Neuronal stem cell (in vitro differentiated cells): ENCODE measurements at regions not wholly inside any gene's neighbourhood (a gene's known extent, or its start where the extent isn't known, plus 50 kb on each side); places are given as distances from the start of the nearest gene placed in this dataset.

Experiments used
- DNase-seq: peaks from one replicate; pipeline ENCODE4 v3.0.0-alpha.2; 2013; ENCODE audit warnings: low spot score
- H2AFZ ChIP-seq: one replicate; pipeline ENCODE4 v1.6.1; 2013; ENCODE audit warnings: mild to moderate bottlenecking, low read length, inconsistent platforms
- H2AK5ac ChIP-seq: 2 replicates; pipeline ENCODE4 v1.6.1; 2013; ENCODE audit warnings: low read depth, mild to moderate bottlenecking, inconsistent platforms, low read length, moderate library complexity, mixed read lengths
- H2BK120ac ChIP-seq: 2 replicates; pipeline ENCODE4 v1.6.1; 2013; ENCODE audit warnings: low read depth, mild to moderate bottlenecking, inconsistent platforms, low read length, moderate library complexity, mixed read lengths
- H2BK12ac ChIP-seq: one replicate; pipeline ENCODE4 v1.6.1; 2013; ENCODE audit warnings: low read length, inconsistent platforms
- H2BK15ac ChIP-seq: 2 replicates; pipeline ENCODE4 v1.6.1; 2013; ENCODE audit warnings: mild to moderate bottlenecking, low read length, inconsistent platforms, mixed read lengths
- H2BK5ac ChIP-seq: one replicate; pipeline ENCODE4 v1.6.1; 2013; ENCODE audit warnings: inconsistent platforms, mild to moderate bottlenecking, low read length, moderate library complexity
- H3K14ac ChIP-seq: one replicate; pipeline ENCODE4 v1.6.1; 2013; ENCODE audit warnings: low read length, inconsistent platforms
- H3K18ac ChIP-seq: 2 replicates; pipeline ENCODE4 v1.6.1; 2013; ENCODE audit warnings: low read length, inconsistent platforms
- H3K23ac ChIP-seq: 2 replicates; pipeline ENCODE4 v1.6.1; 2013; ENCODE audit warnings: low read depth, mild to moderate bottlenecking, mixed read lengths, low read length, inconsistent platforms; ENCODE audit not compliant: poor library complexity
- H3K27ac ChIP-seq: replicated peaks from 3 replicates; pipeline ENCODE4 v1.5.1; 2013; ENCODE audit warnings: low read length, inconsistent platforms
- H3K27me3 ChIP-seq, 3 experiments: 2 replicates each; pipeline ENCODE4 v1.6.1; 2013; ENCODE audit warnings: low read length in 3 of 3, mild to moderate bottlenecking in 2 of 3, inconsistent platforms in 1 of 3, low read depth in 1 of 3, mixed read lengths in 1 of 3, moderate library complexity in 1 of 3; ENCODE audit not compliant: control insufficient read depth in 3 of 3, insufficient read depth in 3 of 3
- H3K36me3 ChIP-seq, 2 donors: replicated peaks in 1 of 2; 2 replicates each; pipeline ENCODE4 v1.6.1; 2013; ENCODE audit warnings: low read length in 2 of 2; ENCODE audit not compliant: control insufficient read depth in 2 of 2, insufficient read depth in 2 of 2
- H3K4ac ChIP-seq: 2 replicates; pipeline ENCODE4 v1.6.1; 2013; ENCODE audit warnings: inconsistent platforms, mild to moderate bottlenecking, low read length, moderate library complexity
- H3K4me1 ChIP-seq, 2 donors: 1 replicate in 1 of 2; 2 replicates in 1 of 2; pipeline ENCODE4 v1.6.1; 2013; ENCODE audit warnings: low read length in 2 of 2, low read depth in 1 of 2; ENCODE audit not compliant: control insufficient read depth in 2 of 2, insufficient read depth in 1 of 2
- H3K4me2 ChIP-seq: one replicate; pipeline ENCODE4 v1.6.1; 2013; ENCODE audit warnings: mild to moderate bottlenecking, low read length, inconsistent platforms; ENCODE audit not compliant: insufficient read depth, poor library complexity, severe bottlenecking
- H3K4me3 ChIP-seq, 2 donors: 2 replicates each; pipeline ENCODE4 v1.5.1; 2013; ENCODE audit warnings: low read length in 2 of 2, mild to moderate bottlenecking in 2 of 2, inconsistent platforms in 1 of 2, moderate library complexity in 1 of 2
- H3K79me1 ChIP-seq: one replicate; pipeline ENCODE4 v1.6.1; 2013; ENCODE audit warnings: low read depth, mild to moderate bottlenecking, inconsistent platforms, low read length, moderate library complexity
- H3K9ac ChIP-seq: one replicate; pipeline ENCODE4 v1.6.1; 2013; ENCODE audit warnings: mild to moderate bottlenecking, low read depth, low read length, inconsistent platforms; ENCODE audit not compliant: poor library complexity
- H3K9me3 ChIP-seq, 2 donors: replicated peaks in 1 of 2; 2 replicates each; pipeline versions ENCODE3 to v1.6.1; 2013; ENCODE audit warnings: low read length in 2 of 2, mild to moderate bottlenecking in 2 of 2, inconsistent platforms in 1 of 2, low read depth in 1 of 2, mixed read lengths in 1 of 2, moderate library complexity in 1 of 2; ENCODE audit not compliant: control insufficient read depth in 2 of 2, insufficient read depth in 1 of 2
- H4K8ac ChIP-seq: one replicate; pipeline ENCODE4 v1.6.1; 2013; ENCODE audit warnings: low read depth, mild to moderate bottlenecking, inconsistent platforms, low read length, moderate library complexity
- H4K91ac ChIP-seq: one replicate; pipeline ENCODE4 v1.6.1; 2013; ENCODE audit warnings: low read length, low read depth, mild to moderate bottlenecking, inconsistent platforms; ENCODE audit not compliant: poor library complexity
- WGBS, 2 donors: extraction: QIAGEN DNeasy Blood & Tissue Kit; methylation state at CpG; one replicate each; pipeline ENCODE4 v1.1.7; 2013; ENCODE audit warnings: missing lambda C conversion rate in 2 of 2, mixed read lengths in 1 of 2; ENCODE audit not compliant: insufficient read length in 2 of 2, insufficient replicate concordance in 1 of 2; ENCODE audit errors: extremely low coverage in 2 of 2; 5-methylcytosine and 5-hydroxymethylcytosine counted together

DNA sequence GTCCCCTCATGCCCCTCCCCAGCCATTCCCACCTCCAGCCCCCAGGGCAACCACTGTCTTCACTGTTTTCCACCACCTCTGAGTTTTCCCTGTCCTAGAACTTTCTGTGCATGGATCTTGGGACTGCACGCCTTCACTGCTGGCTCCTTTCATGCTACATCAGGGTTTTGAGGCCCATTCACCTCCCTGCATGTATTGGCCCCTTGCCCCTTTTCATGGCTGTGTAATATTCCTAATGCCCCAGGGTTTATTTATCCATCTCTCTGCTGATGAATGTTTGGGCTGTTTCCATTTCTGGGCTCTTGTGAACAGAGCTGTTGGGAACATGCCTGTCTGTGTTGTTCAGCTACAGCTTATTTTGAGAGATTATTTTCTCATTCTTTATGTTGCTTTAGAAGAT is 205.0 kb downstream of the RBFOX3 start:
- no peak overlapping the region for H3K27ac ChIP-seq
- no CpG with 5 or more reads among the region's 1 CpG for WGBS, 2 donors

DNA sequence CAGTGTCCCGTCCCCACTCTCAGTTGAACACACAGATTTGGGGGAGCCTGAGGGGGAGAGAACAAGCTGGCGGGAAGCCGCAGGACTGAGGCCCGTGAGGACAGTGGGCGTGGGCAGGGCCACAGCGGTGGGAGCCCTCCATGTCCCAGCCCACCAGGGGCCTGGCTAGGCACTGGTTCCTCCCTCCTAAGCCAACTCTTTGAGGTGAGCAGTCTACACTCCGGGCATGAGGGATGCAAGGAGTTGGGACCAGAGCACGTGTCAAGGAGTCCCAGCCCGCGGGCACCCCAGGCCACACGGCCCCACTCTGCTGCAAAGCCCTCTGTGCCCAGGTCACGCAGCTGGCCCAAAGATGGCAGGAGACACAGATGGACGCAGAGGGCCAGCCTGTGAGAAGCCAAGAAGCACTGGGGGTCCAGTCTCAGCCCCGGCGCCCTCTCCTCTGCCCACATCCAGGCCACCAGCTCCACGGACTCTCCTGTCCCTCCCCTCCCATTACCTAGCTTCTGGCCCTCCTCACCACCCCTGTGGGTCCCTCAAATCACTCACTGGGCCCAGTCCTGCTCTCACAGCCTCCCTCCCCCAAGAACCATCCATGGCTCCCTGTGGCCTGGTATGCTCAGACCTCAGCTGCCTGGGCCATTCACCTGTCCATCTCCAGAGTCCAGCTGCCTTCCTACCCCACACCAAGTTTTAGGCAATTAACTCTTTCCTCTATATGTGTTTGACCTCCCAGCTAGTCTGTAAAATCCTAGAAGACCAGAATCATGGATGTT is 206.5 kb downstream of the RBFOX3 start:
- Histone ChIP-seq H3K9ac (no peak overlapping the region), H3K4me3 (no peak overlapping the region), H3K23ac (no peak overlapping the region), H2AFZ (no peak overlapping the region), H3K36me3 (no peaks in the 10 kb centered on the region), H3K18ac (no peak overlapping the region), H3K4me1 (peaks cover 3 to 16% of the 10 kb centered on the region in 2 donors), H2AK5ac (peak overlapping the region; percentile 9), H2BK120ac (no peak overlapping the region), H2BK12ac (no peak overlapping the region), H4K91ac (no peak overlapping the region), H3K9me3 (no peaks in the 10 kb centered on the region), H2BK15ac (no peak overlapping the region), H3K4ac (no peak overlapping the region), H4K8ac (no peak overlapping the region), H3K4me2 (no peak overlapping the region), H3K79me1 (no peaks in the 10 kb centered on the region), H3K14ac (no peak overlapping the region), H3K27ac (no peak overlapping the region), H3K27me3 (peaks cover 0 to 48% (median 6%) of the 10 kb centered on the region in 3 experiments), H2BK5ac (no peak overlapping the region)
- no CpG with 5 or more reads among the region's 16 CpGs for WGBS, 2 donors
- DNase-seq, result no peak

More for the DNA sequence above, 205.0 kb downstream of the RBFOX3 start:
- H3K27me3 ChIP-seq, result peaks cover 0 to 45% (median 0%) of the 10 kb centered on the region in 3 experiments
- no peak overlapping the region for H3K4ac ChIP-seq
- no peak overlapping the region for H2BK120ac ChIP-seq
- H3K18ac ChIP-seq, result no peak overlapping the region
- no peak overlapping the region for H2BK5ac ChIP-seq
- no peaks in the 10 kb centered on the region for H3K79me1 ChIP-seq
- peaks cover 2 to 9% of the 10 kb centered on the region in 2 donors for H3K4me1 ChIP-seq
- H4K8ac ChIP-seq, result no peak overlapping the region
- no peak overlapping the region for H3K14ac ChIP-seq
- no peak overlapping the region for H3K4me2 ChIP-seq
- H3K9me3 ChIP-seq, result no peaks in the 10 kb centered on the region
- H3K23ac ChIP-seq, result no peak overlapping the region
- no peak overlapping the region for H4K91ac ChIP-seq
- DNase-seq, result no peak
- H3K36me3 ChIP-seq, result no peaks in the 10 kb centered on the region
- no peak overlapping the region for H3K4me3 ChIP-seq
- no peak overlapping the region for H2BK12ac ChIP-seq
- no peak overlapping the region for H3K9ac ChIP-seq
- no peak overlapping the region for H2BK15ac ChIP-seq
- H2AFZ ChIP-seq, result no peak overlapping the region
- H2AK5ac ChIP-seq, result no peak overlapping the region

- H3K9me3 ChIP-seq, result no peaks in the 10 kb centered on the region
- H3K9ac ChIP-seq, result no peak overlapping the region
- H3K79me1 ChIP-seq, result no peaks in the 10 kb centered on the region
- peak overlapping the region; percentile 42 for H3K14ac ChIP-seq
- H2BK15ac ChIP-seq, result no peak overlapping the region
- H2AFZ ChIP-seq, result no peak overlapping the region
- H3K23ac ChIP-seq, result peak overlapping the region; percentile 46
- no peak overlapping the region for H3K27ac ChIP-seq
- peak overlapping the region; percentile 71 for H3K4ac ChIP-seq
- peak overlapping the region; percentile 78 for H3K18ac ChIP-seq
- no peak overlapping the region for H3K4me2 ChIP-seq
- no peak overlapping the region for H2BK120ac ChIP-seq
- no peak overlapping the region for H3K4me3 ChIP-seq
- peaks cover 0 to 43% (median 6%) of the 10 kb centered on the region in 3 experiments for H3K27me3 ChIP-seq
- H2BK5ac ChIP-seq, result no peak overlapping the region
- H3K36me3 ChIP-seq, result no peaks in the 10 kb centered on the region
- peak overlapping the region; percentile 36 for H2AK5ac ChIP-seq
- H4K8ac ChIP-seq, result no peak overlapping the region
- peak overlapping the region; percentile 64 for H2BK12ac ChIP-seq
- no CpG with 5 or more reads among the region's 26 CpGs for WGBS, 2 donors
- no peak overlapping the region for H4K91ac ChIP-seq
- H3K4me1 ChIP-seq, result peaks cover 3 to 18% of the 10 kb centered on the region in 2 donors
- DNase-seq, result no peak
These were observed 208.9 kb downstream of the RBFOX3 start for GRCh38 chr17:79401704-79402674.
